ENCODE measurements at regions not wholly inside any gene's neighbourhood (a gene's known extent, or its start where the extent isn't known, plus 50 kb on each side); places are given as distances from the start of the nearest gene placed in this dataset.

- Histone ChIP-seq H3K27me3 (replicated peaks in 1 of 2; ENCODE audit: control insufficient read depth in 2 of 2, insufficient read depth in 2 of 2, low read length in 1 of 2) (no peaks in the 10 kb centered on the region), H3K36me3 (ENCODE audit: control insufficient read depth in 2 of 2, insufficient read depth in 2 of 2, low read length in 1 of 2) (no peaks in the 10 kb centered on the region), H3K27ac (ENCODE audit: control insufficient read depth, insufficient read depth) (no peak overlapping the region), H2AFZ (ENCODE audit: control insufficient read depth, low read depth, low read length) (no peak overlapping the region), H3K79me2 (ENCODE audit: control insufficient read depth, insufficient read depth, low read length) (no peaks in the 10 kb centered on the region), H3K4me2 (ENCODE audit: control insufficient read depth, insufficient read depth) (no peak overlapping the region), H3K4me3 (no peak overlapping the region), H4K20me1 (ENCODE audit: control insufficient read depth, insufficient read depth) (no peaks in the 10 kb centered on the region), H3K4me1 (ENCODE audit: control insufficient read depth, insufficient read depth, low read length) (no peaks in the 10 kb centered on the region), H3K9ac (ENCODE audit: control insufficient read depth, insufficient read depth, low read length) (no peak overlapping the region), H3K9me3 (replicated peaks; ENCODE audit: control insufficient read depth, insufficient read depth, low read length) (no peaks in the 10 kb centered on the region; the same call in 2 of the 3 replicates)
- FAIRE-seq (no peak), DNase-seq (ENCODE audit: low read depth, low spot score) (no peak), ATAC-seq (no peak)
- POLR2A ChIA-PET, result no interaction called here
- in situ Hi-C loops (cut with MboI) (no loop called here), intact Hi-C loops (cut with micrococcal nuclease; ENCODE audit: unreplicated experiment) (no loop called here)
- CTCF ChIA-PET, result no interaction called here
- no peak for TF ChIP-seq TCF7 (IDR thresholded peaks at IDR 0.05; ENCODE audit: borderline replicate concordance)
- no peak for TF ChIP-seq ZNF207 (IDR thresholded peaks at IDR 0.05; ENCODE audit: borderline replicate concordance)
- 36% methylated on average over 6 of the region's 6 CpGs for WGBS (ENCODE audit: insufficient coverage, insufficient replicate concordance, low lambda C conversion rate, missing lambda C conversion rate)
- RAD21 ChIA-PET (ENCODE audit: unreplicated experiment), result no interaction called here
- no TSS peak for BruUV-seq (replicated peaks)
- SMC1A ChIA-PET (ENCODE audit: uncharacterized antibody, unreplicated experiment), result no interaction called here
Measured at GRCh38 chr19:27859689-27860088, 1353.3 kb downstream of the UQCRFS1 start.

GRCh38 chr19:27858981-27859581 is 1353.9 kb downstream of the UQCRFS1 start:
- Histone ChIP-seq H3K36me3 (ENCODE audit: control insufficient read depth in 2 of 2, insufficient read depth in 2 of 2, low read length in 1 of 2) (no peaks in the 10 kb centered on the region), H3K4me2 (ENCODE audit: control insufficient read depth, insufficient read depth) (no peak overlapping the region), H3K79me2 (ENCODE audit: control insufficient read depth, insufficient read depth, low read length) (no peaks in the 10 kb centered on the region), H3K9ac (ENCODE audit: control insufficient read depth, insufficient read depth, low read length) (no peak overlapping the region), H4K20me1 (ENCODE audit: control insufficient read depth, insufficient read depth) (no peaks in the 10 kb centered on the region), H3K4me3 (no peak overlapping the region), H2AFZ (ENCODE audit: control insufficient read depth, low read depth, low read length) (no peak overlapping the region), H3K27me3 (replicated peaks in 1 of 2; ENCODE audit: control insufficient read depth in 2 of 2, insufficient read depth in 2 of 2, low read length in 1 of 2) (no peaks in the 10 kb centered on the region), H3K27ac (ENCODE audit: control insufficient read depth, insufficient read depth) (no peak overlapping the region), H3K9me3 (replicated peaks; ENCODE audit: control insufficient read depth, insufficient read depth, low read length) (no peaks in the 10 kb centered on the region; the same call in 2 of the 3 replicates), H3K4me1 (ENCODE audit: control insufficient read depth, insufficient read depth, low read length) (no peaks in the 10 kb centered on the region)
- ChIA-PET POLR2A (no interaction called here), CTCF (no interaction called here), RAD21 (ENCODE audit: unreplicated experiment) (no interaction called here), SMC1A (ENCODE audit: uncharacterized antibody, unreplicated experiment) (no interaction called here)
- DNase-seq (ENCODE audit: low read depth, low spot score), result no peak
- ATAC-seq, result no peak
- no TSS peak for BruUV-seq (replicated peaks)
- TF ChIP-seq ZNF207 (IDR thresholded peaks at IDR 0.05; ENCODE audit: borderline replicate concordance) (no peak), STAT3 (IDR thresholded peaks at IDR 0.05; ENCODE audit: low read depth, low read length) (no peak), FOS (IDR thresholded peaks at IDR 0.05; ENCODE audit: borderline replicate concordance, extremely low read depth, insufficient read length) (no peak), TCF7 (IDR thresholded peaks at IDR 0.05; ENCODE audit: borderline replicate concordance) (no peak), TCF12 (IDR thresholded peaks at IDR 0.05; ENCODE audit: low read depth, low read length) (no peak), GABPA (IDR thresholded peaks at IDR 0.05; ENCODE audit: low read depth) (no peak), RAD21 (IDR thresholded peaks at IDR 0.05; ENCODE audit: insufficient read depth, low read depth, low read length) (no peak), CREM (IDR thresholded peaks at IDR 0.05; ENCODE audit: low read depth) (no peak), MEF2A (IDR thresholded peaks at IDR 0.05; ENCODE audit: insufficient read depth, low read depth, low read length) (no peak), YBX1 (IDR thresholded peaks at IDR 0.05) (no peak), PRDM15 (CRISPR knock-in tag; IDR thresholded peaks at IDR 0.05) (no peak), PML (IDR thresholded peaks at IDR 0.05; ENCODE audit: low read length) (no peak), EZH2 (IDR thresholded peaks at IDR 0.05; ENCODE audit: borderline replicate concordance, control insufficient read depth, low read depth, low read length) (no peak), SPI1 (IDR thresholded peaks at IDR 0.05; ENCODE audit: borderline replicate concordance, insufficient read depth, low read depth, low read length) (no peak), CBX3 (IDR thresholded peaks at IDR 0.05; ENCODE audit: borderline replicate concordance, low read depth) (no peak)
- in situ Hi-C loops (cut with MboI) (no loop called here), intact Hi-C loops (cut with micrococcal nuclease; ENCODE audit: unreplicated experiment) (no loop called here)
- no peak for FAIRE-seq
- 30% methylated on average over 7 of the region's 7 CpGs for WGBS (ENCODE audit: insufficient coverage, insufficient replicate concordance, low lambda C conversion rate, missing lambda C conversion rate)
